Putamen (tissue), 1 donor: ENCODE measurements at regions not wholly inside any gene's neighbourhood (a gene's known extent, or its start where the extent isn't known, plus 50 kb on each side); places are given as distances from the start of the nearest gene placed in this dataset.
"Not testable (repeated sequence)": the region's sequence is repeated elsewhere in the genome, so short reads cannot be mapped to it uniquely, and the experiment has no call there.

ENCODE experiments used
- DNase-seq: peaks from one replicate; pipeline ENCODE4 v3.0.0-alpha.2; 2016; ENCODE audit warnings: low spot score

GRCh38 chr10:118805146-118805545 is 50.4 kb upstream of the CACUL1 start:
- DNase-seq: no peak

GRCh38 chr10:118807512-118808305 is 52.9 kb upstream of the CACUL1 start:
- no peak for DNase-seq

- no peak for DNase-seq
These were observed 54.0 kb upstream of the CACUL1 start for GRCh38 chr10:118808601-118809356.

- DNase-seq: no peak
These were observed 54.8 kb upstream of the CACUL1 start for GRCh38 chr10:118809357-118810220.

- DNase-seq: no peak
These were observed 56.2 kb upstream of the CACUL1 start for GRCh38 chr10:118810796-118811505.

- DNase-seq: no peak
These were observed 57.1 kb upstream of the CACUL1 start for GRCh38 chr10:118811675-118812392.

GRCh38 chr10:118812393-118812740 is 57.6 kb upstream of the CACUL1 start:
- DNase-seq: peak; percentile 67

- not testable (repeated sequence) for DNase-seq
These were observed 58.2 kb upstream of the CACUL1 start for GRCh38 chr10:118813001-118813400.

GRCh38 chr10:118816471-118817168 is 61.9 kb upstream of the CACUL1 start:
- DNase-seq: no peak

- DNase-seq: no peak
These were observed 62.7 kb upstream of the CACUL1 start for GRCh38 chr10:118817328-118818068.

GRCh38 chr10:118818621-118819221 is 64.0 kb upstream of the CACUL1 start:
- DNase-seq: no peak

GRCh38 chr10:118820326-118821116 is 65.8 kb upstream of the CACUL1 start:
- no peak for DNase-seq

- no peak for DNase-seq
These were observed 68.6 kb upstream of the CACUL1 start for GRCh38 chr10:118823256-118823907.

- DNase-seq: no peak
These were observed 72.3 kb upstream of the CACUL1 start for GRCh38 chr10:118827053-118827452.

GRCh38 chr10:118827466-118828155 is 72.8 kb upstream of the CACUL1 start:
- DNase-seq: no peak

GRCh38 chr10:118832241-118832651 is 77.5 kb upstream of the CACUL1 start:
- no peak for DNase-seq

- DNase-seq: not testable (repeated sequence)
These were observed 79.6 kb upstream of the CACUL1 start for GRCh38 chr10:118834370-118834769.
